Nephron (organoid): ENCODE measurements at regions not wholly inside any gene's neighbourhood (a gene's known extent, or its start where the extent isn't known, plus 50 kb on each side); places are given as distances from the start of the nearest gene placed in this dataset.

ENCODE experiments used
- H3K27ac Mint-ChIP-seq, 3 experiments: 2 replicates each; pipeline ENCODE4 v1.8.0; 2020; ENCODE audit warnings: mixed read lengths in 3 of 3, mild to moderate bottlenecking in 2 of 3, moderate library complexity in 1 of 3
- H3K27me3 Mint-ChIP-seq: 2 replicates; pipeline ENCODE4 v1.8.0; 2021; ENCODE audit warnings: low read depth, mild to moderate bottlenecking, moderate library complexity, mixed read lengths
- H3K36me3 Mint-ChIP-seq: 2 replicates; pipeline ENCODE4 v1.8.0; 2020; ENCODE audit warnings: low read depth, mixed read lengths
- H3K4me1 Mint-ChIP-seq: 2 replicates; pipeline ENCODE4 v1.8.0; 2020; ENCODE audit warnings: mixed read lengths
- H3K4me3 Mint-ChIP-seq, 3 experiments: 2 replicates each; pipeline ENCODE4 v1.8.0; 2020; ENCODE audit warnings: mild to moderate bottlenecking in 3 of 3, mixed read lengths in 3 of 3, moderate library complexity in 2 of 3
- H3K9me3 Mint-ChIP-seq: 2 replicates; pipeline ENCODE4 v1.8.0; 2020; ENCODE audit warnings: mixed read lengths
- TF ChIP-seq, protein P1 (sequence below), 3 experiments: fragments of 200-600 bp; sonication (generic); IDR thresholded peaks; one replicate each; pipeline ENCODE4 v1.5.0; 2021; ENCODE audit warnings: antibody characterized with exemption in 3 of 3; ENCODE audit not compliant: unreplicated experiment in 3 of 3

DNA sequence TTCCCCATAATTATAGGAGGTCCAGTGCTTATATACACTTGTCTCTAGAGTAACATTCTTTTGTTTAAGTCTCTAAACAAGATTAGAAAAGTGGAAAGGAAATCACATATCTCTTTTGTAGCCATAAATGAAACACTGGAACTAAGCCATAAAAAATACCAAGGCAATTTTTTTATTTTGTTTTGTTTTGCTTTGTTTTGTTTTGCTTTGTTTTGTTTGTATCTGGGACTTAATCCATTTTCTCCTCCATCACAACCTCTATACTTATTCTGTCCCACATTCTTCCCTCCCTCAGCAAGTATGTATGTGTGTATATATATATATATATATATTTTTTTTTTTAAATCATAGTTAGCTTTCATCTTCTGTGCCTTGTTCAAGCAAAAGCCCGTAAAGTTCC is 436.6 kb upstream of the MPDZ start:
- H3K9me3 Mint-ChIP-seq = no peaks in the 10 kb centered on the region
- peak overlapping the region; percentile 81 to 94 (median 82) for H3K27ac Mint-ChIP-seq
- no peaks in the 10 kb centered on the region for H3K36me3 Mint-ChIP-seq
- peaks cover 51% of the 10 kb centered on the region for H3K4me1 Mint-ChIP-seq
- H3K27me3 Mint-ChIP-seq = no peaks in the 10 kb centered on the region
- no peak overlapping the region for H3K4me3 Mint-ChIP-seq
- TF ChIP-seq, protein P1, sequence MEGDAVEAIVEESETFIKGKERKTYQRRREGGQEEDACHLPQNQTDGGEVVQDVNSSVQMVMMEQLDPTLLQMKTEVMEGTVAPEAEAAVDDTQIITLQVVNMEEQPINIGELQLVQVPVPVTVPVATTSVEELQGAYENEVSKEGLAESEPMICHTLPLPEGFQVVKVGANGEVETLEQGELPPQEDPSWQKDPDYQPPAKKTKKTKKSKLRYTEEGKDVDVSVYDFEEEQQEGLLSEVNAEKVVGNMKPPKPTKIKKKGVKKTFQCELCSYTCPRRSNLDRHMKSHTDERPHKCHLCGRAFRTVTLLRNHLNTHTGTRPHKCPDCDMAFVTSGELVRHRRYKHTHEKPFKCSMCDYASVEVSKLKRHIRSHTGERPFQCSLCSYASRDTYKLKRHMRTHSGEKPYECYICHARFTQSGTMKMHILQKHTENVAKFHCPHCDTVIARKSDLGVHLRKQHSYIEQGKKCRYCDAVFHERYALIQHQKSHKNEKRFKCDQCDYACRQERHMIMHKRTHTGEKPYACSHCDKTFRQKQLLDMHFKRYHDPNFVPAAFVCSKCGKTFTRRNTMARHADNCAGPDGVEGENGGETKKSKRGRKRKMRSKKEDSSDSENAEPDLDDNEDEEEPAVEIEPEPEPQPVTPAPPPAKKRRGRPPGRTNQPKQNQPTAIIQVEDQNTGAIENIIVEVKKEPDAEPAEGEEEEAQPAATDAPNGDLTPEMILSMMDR (IDR thresholded peaks at IDR 0.05; ENCODE audit: unreplicated experiment in 3 of 3) = no peak

DNA sequence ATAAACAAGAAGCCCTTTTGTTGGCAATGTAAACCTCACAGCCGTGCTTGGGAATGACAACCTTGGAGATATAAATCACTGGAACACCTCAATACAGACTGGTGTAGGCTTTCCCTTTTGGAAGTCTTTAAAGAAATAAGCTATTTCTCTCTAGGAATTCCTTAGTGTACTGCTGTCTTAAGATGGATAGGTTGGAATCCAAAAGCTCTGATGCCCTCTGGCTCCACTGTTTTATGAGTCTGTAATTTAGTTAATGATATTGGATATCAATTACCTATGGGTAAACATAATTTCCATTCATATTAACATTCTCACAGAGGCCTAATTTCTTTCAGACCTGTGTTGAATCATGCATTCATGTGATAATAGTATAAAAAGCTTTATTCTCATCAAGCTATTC is 435.9 kb upstream of the MPDZ start:
- Mint-ChIP-seq H3K4me1 (peaks cover 46% of the 10 kb centered on the region), H3K27ac (peak overlapping the region in 1 of 3 experiments; percentile 94), H3K27me3 (no peaks in the 10 kb centered on the region), H3K4me3 (no peak overlapping the region), H3K9me3 (peaks cover 2% of the 10 kb centered on the region), H3K36me3 (no peaks in the 10 kb centered on the region)
- TF ChIP-seq, protein P1 (IDR thresholded peaks at IDR 0.05; ENCODE audit: unreplicated experiment in 3 of 3) = no peak

DNA sequence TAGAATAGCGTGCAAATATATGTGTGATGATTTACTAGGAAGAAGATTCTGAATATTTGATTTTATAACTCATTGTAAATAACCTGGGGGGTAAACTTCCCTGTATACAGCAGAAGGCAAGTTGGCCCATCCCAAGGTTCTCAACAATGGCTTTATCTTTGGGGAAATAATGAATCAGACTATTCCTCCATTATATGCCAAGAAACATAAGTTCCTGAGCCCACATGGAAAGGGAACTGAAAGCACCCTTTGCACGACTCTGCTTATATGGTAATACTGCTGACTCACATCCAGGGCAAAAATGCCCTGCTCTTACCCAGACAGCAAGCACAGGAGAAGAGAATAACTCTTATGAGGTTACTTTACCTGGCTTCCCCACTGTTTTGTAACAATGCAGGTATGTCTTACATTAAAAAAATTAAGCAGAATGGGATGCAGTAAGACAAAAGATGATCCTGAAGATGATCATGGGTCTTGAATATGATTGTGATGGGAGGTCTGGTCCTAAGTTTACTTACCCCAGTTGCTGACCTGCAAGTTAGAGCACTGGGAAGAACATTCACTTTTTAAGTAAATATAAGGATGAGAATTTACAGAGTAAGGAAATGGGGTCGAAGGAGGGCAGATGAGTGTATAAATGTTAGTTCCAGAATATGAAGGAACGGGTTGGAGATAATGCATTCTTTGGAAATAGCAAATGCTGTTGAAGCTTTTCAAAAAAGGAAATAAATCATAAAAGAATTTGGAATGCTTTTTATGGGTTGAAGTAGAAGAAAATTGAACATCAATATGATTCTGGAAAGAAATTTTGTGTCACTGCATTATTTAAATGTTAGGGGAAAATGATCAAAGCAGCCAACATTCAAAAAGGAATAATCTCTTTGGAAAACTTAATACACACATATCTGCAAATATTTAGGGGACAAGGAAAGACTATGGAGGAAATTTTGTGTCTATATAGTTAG is 428.4 kb upstream of the MPDZ start:
- TF ChIP-seq, protein P1 (IDR thresholded peaks at IDR 0.05; ENCODE audit: unreplicated experiment in 3 of 3) = no peak
- peaks cover 7% of the 10 kb centered on the region for H3K36me3 Mint-ChIP-seq
- H3K9me3 Mint-ChIP-seq = peaks cover 16% of the 10 kb centered on the region
- peaks cover 22% of the 10 kb centered on the region for H3K4me1 Mint-ChIP-seq
- H3K27me3 Mint-ChIP-seq = peaks cover 4% of the 10 kb centered on the region
- peak overlapping the region; percentile 63 to 93 (median 72) for H3K27ac Mint-ChIP-seq
- H3K4me3 Mint-ChIP-seq = no peak overlapping the region

DNA sequence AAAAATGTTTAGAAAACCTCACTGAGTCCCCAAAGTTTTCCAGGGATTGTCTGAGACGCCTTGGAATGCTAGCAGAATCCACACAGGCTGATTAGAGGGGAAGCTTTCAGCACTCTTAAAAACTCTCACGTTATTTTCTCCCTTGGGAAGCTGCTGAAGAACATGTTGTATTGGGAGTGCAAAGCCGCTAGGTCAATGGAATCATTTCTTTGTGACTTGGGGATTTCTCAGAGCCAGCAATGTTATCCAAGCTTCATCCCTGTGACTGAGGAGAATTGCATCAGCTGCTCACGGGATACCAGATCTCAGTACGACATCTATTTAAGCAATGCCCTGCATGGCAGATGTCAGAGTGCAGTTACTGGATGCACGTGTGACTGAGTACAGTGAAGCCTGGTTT is 426.4 kb upstream of the MPDZ start:
- H3K4me1 Mint-ChIP-seq = peaks cover 22% of the 10 kb centered on the region
- peaks cover 34% of the 10 kb centered on the region for H3K9me3 Mint-ChIP-seq
- H3K36me3 Mint-ChIP-seq = peaks cover 15% of the 10 kb centered on the region

DNA sequence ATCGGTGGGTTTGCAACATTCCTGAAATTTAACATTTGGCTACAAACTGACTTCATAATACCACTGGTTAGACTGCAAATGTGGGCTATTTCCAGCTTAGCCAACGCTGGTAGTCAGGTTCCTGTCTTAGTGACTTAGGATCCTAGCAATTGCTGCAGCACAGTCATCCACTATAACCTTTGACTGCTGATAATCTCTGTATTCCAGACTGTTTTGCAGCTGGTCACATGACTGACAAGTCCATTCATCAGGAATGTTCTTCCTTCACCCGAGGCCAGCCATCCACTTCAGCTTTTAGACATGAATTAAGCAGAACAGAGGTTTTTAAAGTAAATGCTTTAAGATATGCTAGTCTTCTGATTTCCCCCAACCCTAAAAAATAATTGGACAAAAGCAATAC is 425.9 kb upstream of the MPDZ start:
- H3K27me3 Mint-ChIP-seq = peaks cover 4% of the 10 kb centered on the region
- peaks cover 22% of the 10 kb centered on the region for H3K4me1 Mint-ChIP-seq
- TF ChIP-seq, protein P1 (IDR thresholded peaks at IDR 0.05; ENCODE audit: unreplicated experiment in 3 of 3) = no peak
- peak overlapping the region; percentile 79 to 92 (median 83) for H3K27ac Mint-ChIP-seq
- H3K9me3 Mint-ChIP-seq = peaks cover 31% of the 10 kb centered on the region
- H3K4me3 Mint-ChIP-seq = no peak overlapping the region
- peaks cover 15% of the 10 kb centered on the region for H3K36me3 Mint-ChIP-seq

More for the DNA sequence above, 426.4 kb upstream of the MPDZ start:
- Mint-ChIP-seq H3K27ac (peak overlapping the region; percentile 79 to 92 (median 83)), H3K4me3 (no peak overlapping the region), H3K27me3 (peaks cover 4% of the 10 kb centered on the region)
- TF ChIP-seq, protein P1 (IDR thresholded peaks at IDR 0.05; ENCODE audit: unreplicated experiment in 3 of 3) = no peak
